GM10266 (cell line): ENCODE measurements at regions not wholly inside any gene's neighbourhood (a gene's known extent, or its start where the extent isn't known, plus 50 kb on each side); places are given as distances from the start of the nearest gene placed in this dataset.

Experiments
- DNase-seq: peaks from one replicate; pipeline ENCODE4 v3.0.0; 2012; ENCODE audit errors: extremely low spot score
- TF ChIP-seq, protein P1 (sequence below): IDR thresholded peaks from 2 replicates; pipeline ENCODE4 v1.5.1; 2012; ENCODE audit warnings: mild to moderate bottlenecking, low read depth; ENCODE audit not compliant: control insufficient read depth, insufficient read depth; ENCODE audit errors: missing control alignments

DNA sequence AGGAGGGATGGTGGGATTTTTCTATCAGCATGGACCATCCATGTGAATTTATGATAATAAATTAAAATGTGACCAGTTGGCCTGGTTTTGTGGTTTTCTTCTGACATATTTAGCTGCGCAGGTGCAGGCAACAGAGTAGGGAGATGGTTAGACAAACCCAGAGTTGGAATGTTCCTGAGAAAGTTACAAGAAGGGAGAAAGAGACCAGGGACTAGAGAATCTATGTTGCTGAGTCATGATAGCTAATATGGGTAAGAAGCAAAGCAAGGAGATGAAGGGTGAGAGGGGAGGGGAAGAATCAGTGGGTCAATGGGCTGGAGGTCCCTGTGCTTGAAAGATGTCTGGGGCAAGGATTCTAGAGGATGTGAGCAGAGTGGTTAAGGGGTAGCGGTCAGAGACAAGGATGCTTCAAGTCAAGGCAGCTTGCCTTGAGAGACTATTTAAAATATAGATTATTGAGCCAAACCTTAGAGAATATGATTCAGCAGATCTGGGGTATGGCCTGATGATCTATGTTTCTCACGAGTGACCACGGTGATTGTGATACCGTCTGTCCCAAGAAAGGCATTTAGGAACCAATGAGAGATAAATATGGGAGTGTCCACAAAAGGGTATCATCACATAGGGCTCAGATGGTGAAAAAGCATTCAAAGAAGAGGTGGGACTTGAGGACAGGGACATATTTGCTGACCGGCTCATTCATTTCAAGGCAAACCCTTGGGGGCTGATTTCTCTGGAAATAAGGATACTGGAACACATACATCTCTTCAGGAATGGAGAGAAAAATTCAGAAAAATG lies 219.7 kb upstream of the PLD5 start:
- no peak for DNase-seq
- TF ChIP-seq, protein P1, sequence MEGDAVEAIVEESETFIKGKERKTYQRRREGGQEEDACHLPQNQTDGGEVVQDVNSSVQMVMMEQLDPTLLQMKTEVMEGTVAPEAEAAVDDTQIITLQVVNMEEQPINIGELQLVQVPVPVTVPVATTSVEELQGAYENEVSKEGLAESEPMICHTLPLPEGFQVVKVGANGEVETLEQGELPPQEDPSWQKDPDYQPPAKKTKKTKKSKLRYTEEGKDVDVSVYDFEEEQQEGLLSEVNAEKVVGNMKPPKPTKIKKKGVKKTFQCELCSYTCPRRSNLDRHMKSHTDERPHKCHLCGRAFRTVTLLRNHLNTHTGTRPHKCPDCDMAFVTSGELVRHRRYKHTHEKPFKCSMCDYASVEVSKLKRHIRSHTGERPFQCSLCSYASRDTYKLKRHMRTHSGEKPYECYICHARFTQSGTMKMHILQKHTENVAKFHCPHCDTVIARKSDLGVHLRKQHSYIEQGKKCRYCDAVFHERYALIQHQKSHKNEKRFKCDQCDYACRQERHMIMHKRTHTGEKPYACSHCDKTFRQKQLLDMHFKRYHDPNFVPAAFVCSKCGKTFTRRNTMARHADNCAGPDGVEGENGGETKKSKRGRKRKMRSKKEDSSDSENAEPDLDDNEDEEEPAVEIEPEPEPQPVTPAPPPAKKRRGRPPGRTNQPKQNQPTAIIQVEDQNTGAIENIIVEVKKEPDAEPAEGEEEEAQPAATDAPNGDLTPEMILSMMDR, result no peak

GRCh38 chr1:242738702-242739645 lies 214.5 kb upstream of the PLD5 start:
- TF ChIP-seq, protein P1, result no peak
- DNase-seq, result no peak

DNA sequence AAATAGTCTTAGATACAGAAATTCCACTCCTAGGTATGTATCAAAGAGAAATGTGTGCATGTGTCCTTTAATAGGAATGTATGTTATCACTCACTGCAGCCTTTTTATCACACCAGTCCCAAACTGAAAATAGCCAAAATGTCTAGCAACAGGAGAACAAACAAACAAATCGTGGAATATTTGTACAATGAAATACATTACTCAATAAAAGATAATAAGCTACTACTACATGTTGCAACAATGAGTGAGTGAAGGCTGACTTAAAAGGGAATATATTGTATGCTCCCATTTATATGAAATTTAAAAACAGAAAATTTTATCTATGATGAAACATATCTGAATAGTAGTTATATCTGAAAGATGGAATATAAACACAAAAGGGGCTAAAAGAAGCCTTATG lies 212.1 kb upstream of the PLD5 start:
- TF ChIP-seq, protein P1, result no peak
- DNase-seq, result no peak

- TF ChIP-seq, protein P1, result no peak
- DNase-seq, result no peak
Measured at GRCh38 chr1:242735323-242735722, 210.8 kb upstream of the PLD5 start.

GRCh38 chr1:242731446-242731845 lies 206.9 kb upstream of the PLD5 start:
- no peak for DNase-seq
- TF ChIP-seq, protein P1, result no peak

DNA sequence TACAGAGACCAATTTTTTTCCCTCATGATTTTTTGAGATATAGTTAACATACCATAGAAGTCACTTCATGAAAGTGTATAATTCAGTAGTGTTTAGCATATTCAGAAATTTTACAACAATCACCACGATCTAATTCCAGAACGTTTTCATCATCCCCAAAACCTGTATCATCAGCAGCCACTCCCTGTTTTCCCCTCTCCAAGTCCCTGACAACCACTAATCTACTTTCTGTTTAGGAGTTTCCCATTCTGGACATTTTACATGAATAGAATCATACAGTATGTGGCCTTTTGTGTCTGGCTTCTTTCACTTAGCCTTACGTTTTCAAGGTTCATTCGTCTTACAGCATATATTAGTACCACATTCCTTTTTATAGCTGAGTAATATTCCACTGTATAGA lies 204.2 kb upstream of the PLD5 start:
- TF ChIP-seq, protein P1, result no peak
- DNase-seq, result no peak
